ENCODE measurements at regions not wholly inside any gene's neighbourhood (a gene's known extent, or its start where the extent isn't known, plus 50 kb on each side); places are given as distances from the start of the nearest gene placed in this dataset.

DNA sequence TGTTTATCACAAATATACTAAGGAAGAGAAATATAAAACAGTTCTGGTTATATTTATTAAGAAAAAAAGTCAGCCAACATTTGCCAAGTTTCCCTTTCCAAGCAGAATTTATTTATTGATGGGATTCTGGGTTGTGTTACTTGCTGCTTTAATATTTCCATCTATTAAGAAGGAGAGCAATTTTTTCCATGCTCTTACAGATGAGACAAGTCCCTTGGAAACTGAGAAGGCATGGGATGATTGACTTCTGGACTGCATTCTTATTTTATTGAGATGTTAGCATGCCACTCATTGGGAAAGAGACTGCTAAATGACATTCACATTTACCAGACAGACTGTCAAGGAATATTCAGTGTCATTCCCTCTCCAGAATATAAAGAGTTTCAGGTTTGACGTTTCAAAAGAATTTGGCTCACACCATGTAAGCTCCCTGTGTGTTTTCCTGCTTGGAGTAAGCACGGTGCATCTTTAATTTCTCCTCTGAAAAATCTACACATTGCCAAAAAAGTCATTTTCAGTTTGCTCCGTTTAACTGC, 1565.2 kb upstream of the GOT2 start:
- TF ChIP-seq, protein P1, sequence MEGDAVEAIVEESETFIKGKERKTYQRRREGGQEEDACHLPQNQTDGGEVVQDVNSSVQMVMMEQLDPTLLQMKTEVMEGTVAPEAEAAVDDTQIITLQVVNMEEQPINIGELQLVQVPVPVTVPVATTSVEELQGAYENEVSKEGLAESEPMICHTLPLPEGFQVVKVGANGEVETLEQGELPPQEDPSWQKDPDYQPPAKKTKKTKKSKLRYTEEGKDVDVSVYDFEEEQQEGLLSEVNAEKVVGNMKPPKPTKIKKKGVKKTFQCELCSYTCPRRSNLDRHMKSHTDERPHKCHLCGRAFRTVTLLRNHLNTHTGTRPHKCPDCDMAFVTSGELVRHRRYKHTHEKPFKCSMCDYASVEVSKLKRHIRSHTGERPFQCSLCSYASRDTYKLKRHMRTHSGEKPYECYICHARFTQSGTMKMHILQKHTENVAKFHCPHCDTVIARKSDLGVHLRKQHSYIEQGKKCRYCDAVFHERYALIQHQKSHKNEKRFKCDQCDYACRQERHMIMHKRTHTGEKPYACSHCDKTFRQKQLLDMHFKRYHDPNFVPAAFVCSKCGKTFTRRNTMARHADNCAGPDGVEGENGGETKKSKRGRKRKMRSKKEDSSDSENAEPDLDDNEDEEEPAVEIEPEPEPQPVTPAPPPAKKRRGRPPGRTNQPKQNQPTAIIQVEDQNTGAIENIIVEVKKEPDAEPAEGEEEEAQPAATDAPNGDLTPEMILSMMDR (conservative IDR thresholded peaks at IDR 0.05): no peak
- no peak for TF ChIP-seq EZH2 (IDR thresholded peaks at IDR 0.05; ENCODE audit: low read depth)

Data from PC-9 (cell line).